Endodermal cell (in vitro differentiated cells): ENCODE measurements at regions not wholly inside any gene's neighbourhood (a gene's known extent, or its start where the extent isn't known, plus 50 kb on each side); places are given as distances from the start of the nearest gene placed in this dataset.

Source experiments
- DNase-seq: peaks from one replicate; pipeline ENCODE4 v3.0.0-alpha.2; 2017
- H3K27ac ChIP-seq: 2 replicates; pipeline ENCODE4 v1.5.1; 2013; ENCODE audit warnings: mild to moderate bottlenecking, low read depth, low read length, moderate library complexity
- H3K27me3 ChIP-seq: 2 replicates; pipeline ENCODE4 v1.6.1; 2013; ENCODE audit warnings: mild to moderate bottlenecking, low read length, moderate library complexity; ENCODE audit not compliant: insufficient read depth, control insufficient read depth, poor library complexity, severe bottlenecking
- H3K36me3 ChIP-seq: 2 replicates; pipeline ENCODE4 v1.7.0; 2013; ENCODE audit warnings: mild to moderate bottlenecking, low read length, moderate library complexity; ENCODE audit not compliant: control insufficient read depth, insufficient read depth
- H3K4me1 ChIP-seq: one replicate; pipeline ENCODE4 v1.7.0; 2013; ENCODE audit warnings: low read length; ENCODE audit not compliant: control insufficient read depth, insufficient read depth
- H3K4me3 ChIP-seq: 2 replicates; pipeline ENCODE4 v1.5.1; 2013; ENCODE audit warnings: mild to moderate bottlenecking, low read length, moderate library complexity
- H3K9ac ChIP-seq: 2 replicates; pipeline ENCODE4 v1.6.1; 2013; ENCODE audit warnings: mild to moderate bottlenecking, low read length, moderate library complexity; ENCODE audit not compliant: poor library complexity, severe bottlenecking; ENCODE audit errors: extremely low read depth
- H3K9me3 ChIP-seq: 2 replicates; pipeline ENCODE4 v1.6.1; 2013; ENCODE audit warnings: mild to moderate bottlenecking, low read length, moderate library complexity; ENCODE audit not compliant: control insufficient read depth
- H3K27ac Mint-ChIP-seq: 2 replicates; pipeline ENCODE4 v1.8.0; 2020; ENCODE audit warnings: mixed read lengths
- H3K27me3 Mint-ChIP-seq: 2 replicates; pipeline ENCODE4 v1.8.0; 2021; ENCODE audit warnings: mild to moderate bottlenecking, mixed read lengths; ENCODE audit not compliant: insufficient read depth
- H3K36me3 Mint-ChIP-seq: 2 replicates; pipeline ENCODE4 v1.8.0; 2020; ENCODE audit warnings: low read depth, mixed read lengths
- H3K4me1 Mint-ChIP-seq: 2 replicates; pipeline ENCODE4 v1.8.0; 2020; ENCODE audit warnings: mixed read lengths
- H3K4me3 Mint-ChIP-seq: 2 replicates; pipeline ENCODE4 v1.8.0; 2020; ENCODE audit warnings: mild to moderate bottlenecking, moderate library complexity, mixed read lengths
- H3K9me3 Mint-ChIP-seq: 2 replicates; pipeline ENCODE4 v1.8.0; 2020; ENCODE audit warnings: mild to moderate bottlenecking, mixed read lengths
- WGBS, 2 experiments: methylation state at CpG; one replicate each; pipeline versions ENCODE4 v1.1.5 to v1.1.7; 2013; ENCODE audit warnings: missing lambda C conversion rate in 2 of 2, mixed read lengths in 1 of 2; ENCODE audit not compliant: insufficient coverage in 1 of 2, insufficient read length in 1 of 2; 5-methylcytosine and 5-hydroxymethylcytosine counted together
- TF ChIP-seq, protein P1 (sequence below): fragments of 200-600 bp; sonication (generic); conservative IDR thresholded peaks from 2 replicates; pipeline ENCODE4 v1.5.0; 2021; ENCODE audit warnings: antibody characterized with exemption, mild to moderate bottlenecking

DNA sequence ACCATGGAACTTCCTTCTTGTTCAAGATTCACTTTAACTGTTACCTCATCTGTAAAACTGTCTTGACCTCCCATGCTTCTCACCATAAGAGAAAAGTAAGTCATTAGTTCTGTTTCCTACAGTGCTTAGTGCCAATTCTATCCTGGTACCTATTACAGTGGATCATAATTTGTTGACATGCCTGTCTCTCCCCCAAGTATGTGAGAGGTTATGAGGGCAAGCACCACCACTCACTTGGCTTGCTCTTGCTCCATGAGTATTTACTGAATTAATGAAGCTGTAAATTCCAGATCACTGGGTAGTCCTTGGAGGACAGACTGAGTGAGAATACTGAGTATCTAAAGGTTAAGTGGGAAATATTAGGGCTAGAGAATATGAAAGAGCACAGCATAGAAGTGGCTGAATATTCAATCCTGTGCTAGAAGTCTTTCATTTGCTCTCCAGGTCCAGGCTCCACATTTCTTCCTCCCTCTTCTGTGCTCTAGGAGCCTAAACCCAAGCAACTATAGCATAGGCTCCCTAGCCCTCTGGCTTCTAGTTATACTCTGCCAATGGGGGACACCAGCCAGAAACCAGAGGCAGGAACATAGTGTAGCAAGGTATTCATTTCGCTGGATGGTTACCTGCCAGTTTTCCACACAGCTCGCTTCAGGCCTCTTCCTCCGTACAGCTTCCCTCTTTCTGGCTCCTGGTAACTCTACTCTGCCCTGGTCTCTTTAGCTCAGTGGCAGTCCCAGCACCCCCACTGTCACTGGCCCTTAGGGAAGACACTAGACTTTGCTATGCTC is 118.2 kb upstream of the SLC5A12 start:
- H3K36me3 Mint-ChIP-seq = no peaks in the 10 kb centered on the region
- H3K4me3 Mint-ChIP-seq = no peak overlapping the region
- Histone ChIP-seq H3K4me3 (no peak overlapping the region), H3K9ac (no peak overlapping the region), H3K4me1 (no peaks in the 10 kb centered on the region), H3K27me3 (no peaks in the 10 kb centered on the region), H3K36me3 (no peaks in the 10 kb centered on the region), H3K9me3 (no peaks in the 10 kb centered on the region), H3K27ac (no peak overlapping the region)
- no peaks in the 10 kb centered on the region for H3K9me3 Mint-ChIP-seq
- no peaks in the 10 kb centered on the region for H3K4me1 Mint-ChIP-seq
- WGBS, 2 experiments = 93 to 100% methylated on average over 3 of the region's 3 CpGs
- DNase-seq = no peak
- no peak overlapping the region for H3K27ac Mint-ChIP-seq
- H3K27me3 Mint-ChIP-seq = no peaks in the 10 kb centered on the region
- TF ChIP-seq, protein P1, sequence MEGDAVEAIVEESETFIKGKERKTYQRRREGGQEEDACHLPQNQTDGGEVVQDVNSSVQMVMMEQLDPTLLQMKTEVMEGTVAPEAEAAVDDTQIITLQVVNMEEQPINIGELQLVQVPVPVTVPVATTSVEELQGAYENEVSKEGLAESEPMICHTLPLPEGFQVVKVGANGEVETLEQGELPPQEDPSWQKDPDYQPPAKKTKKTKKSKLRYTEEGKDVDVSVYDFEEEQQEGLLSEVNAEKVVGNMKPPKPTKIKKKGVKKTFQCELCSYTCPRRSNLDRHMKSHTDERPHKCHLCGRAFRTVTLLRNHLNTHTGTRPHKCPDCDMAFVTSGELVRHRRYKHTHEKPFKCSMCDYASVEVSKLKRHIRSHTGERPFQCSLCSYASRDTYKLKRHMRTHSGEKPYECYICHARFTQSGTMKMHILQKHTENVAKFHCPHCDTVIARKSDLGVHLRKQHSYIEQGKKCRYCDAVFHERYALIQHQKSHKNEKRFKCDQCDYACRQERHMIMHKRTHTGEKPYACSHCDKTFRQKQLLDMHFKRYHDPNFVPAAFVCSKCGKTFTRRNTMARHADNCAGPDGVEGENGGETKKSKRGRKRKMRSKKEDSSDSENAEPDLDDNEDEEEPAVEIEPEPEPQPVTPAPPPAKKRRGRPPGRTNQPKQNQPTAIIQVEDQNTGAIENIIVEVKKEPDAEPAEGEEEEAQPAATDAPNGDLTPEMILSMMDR = no peak

DNA sequence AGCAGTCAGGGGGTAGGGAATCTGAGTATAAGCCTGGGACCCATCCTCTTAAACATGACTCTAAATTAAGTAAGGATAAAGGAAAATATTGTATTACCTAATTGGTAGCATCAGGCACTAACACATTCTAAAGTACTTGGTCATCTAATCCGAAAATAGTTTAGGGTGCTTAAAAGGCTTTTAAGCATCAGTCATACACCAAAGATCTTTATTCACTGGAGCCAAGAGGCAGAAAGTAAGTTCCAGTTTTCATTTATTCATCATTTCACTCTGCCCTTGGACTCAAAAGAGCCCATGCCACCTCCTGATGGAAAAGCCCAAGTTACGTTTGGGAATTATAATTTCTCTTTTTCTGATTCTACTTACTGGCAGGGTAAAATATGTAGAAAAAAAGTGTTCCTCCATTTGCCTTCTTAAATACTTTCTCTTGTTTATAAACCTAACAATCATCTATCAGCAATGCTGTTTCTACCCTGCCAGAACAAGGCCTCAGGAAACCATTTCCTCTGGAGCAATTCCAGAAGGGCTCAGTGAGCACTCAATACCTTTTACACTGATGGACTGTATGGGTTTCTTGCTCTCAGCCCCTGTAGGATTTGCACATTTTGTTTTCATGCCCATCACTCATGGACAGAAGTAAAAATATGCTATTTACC is 120.1 kb upstream of the SLC5A12 start:
- Mint-ChIP-seq H3K36me3 (no peaks in the 10 kb centered on the region), H3K27me3 (no peaks in the 10 kb centered on the region), H3K4me1 (no peaks in the 10 kb centered on the region), H3K9me3 (no peaks in the 10 kb centered on the region), H3K4me3 (no peak overlapping the region), H3K27ac (no peak overlapping the region)
- Histone ChIP-seq H3K9ac (no peak overlapping the region), H3K27me3 (no peaks in the 10 kb centered on the region), H3K27ac (no peak overlapping the region), H3K36me3 (no peaks in the 10 kb centered on the region), H3K4me3 (no peak overlapping the region), H3K9me3 (no peaks in the 10 kb centered on the region), H3K4me1 (no peaks in the 10 kb centered on the region)
- no peak for DNase-seq
- WGBS, 2 experiments = 84 to 100% methylated on average over 1 of the region's 2 CpGs
- TF ChIP-seq, protein P1 = no peak

DNA sequence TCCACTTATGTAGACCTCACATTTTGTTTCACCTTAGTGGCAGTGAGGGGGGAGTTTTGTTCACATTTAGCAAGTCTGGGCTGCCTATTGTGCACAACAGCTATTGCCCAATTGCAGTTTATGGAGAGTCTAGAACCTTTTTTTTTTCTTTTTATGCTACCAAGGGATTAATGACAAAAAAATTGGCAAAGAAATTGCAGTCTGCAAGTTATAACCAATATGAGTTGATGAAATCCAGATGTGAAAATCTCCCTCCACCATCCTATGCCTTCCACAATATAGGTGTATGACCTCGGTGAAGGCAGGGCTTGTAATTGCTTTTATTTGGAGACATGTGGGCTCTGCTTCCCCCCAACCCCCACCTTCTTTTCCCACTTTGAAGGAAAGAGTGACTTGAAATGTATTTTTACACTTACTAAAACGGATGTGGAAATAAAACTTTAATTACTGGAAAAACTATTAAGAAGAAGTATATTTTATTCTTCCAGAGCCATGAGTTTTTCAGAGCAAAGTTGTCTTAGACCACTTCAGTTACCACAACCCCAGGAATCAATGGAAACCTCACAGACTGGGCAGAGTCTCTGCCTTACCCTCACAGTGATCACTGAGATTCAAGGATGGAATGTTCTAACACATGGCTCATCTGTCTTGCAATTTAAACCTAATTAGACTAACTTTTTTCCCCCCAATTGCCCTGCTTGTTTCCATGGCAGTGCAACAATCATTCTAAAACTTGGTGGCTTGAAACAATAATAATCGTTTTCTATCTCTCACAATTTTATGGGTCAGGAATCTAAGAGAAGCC is 120.8 kb upstream of the SLC5A12 start:
- TF ChIP-seq, protein P1 = no peak
- Histone ChIP-seq H3K9ac (no peak overlapping the region), H3K4me1 (no peaks in the 10 kb centered on the region), H3K9me3 (no peaks in the 10 kb centered on the region), H3K27me3 (no peaks in the 10 kb centered on the region), H3K36me3 (no peaks in the 10 kb centered on the region), H3K27ac (no peak overlapping the region), H3K4me3 (no peak overlapping the region)
- Mint-ChIP-seq H3K4me3 (no peak overlapping the region), H3K9me3 (no peaks in the 10 kb centered on the region), H3K36me3 (no peaks in the 10 kb centered on the region), H3K27me3 (no peaks in the 10 kb centered on the region), H3K27ac (no peak overlapping the region), H3K4me1 (no peaks in the 10 kb centered on the region)
- WGBS, 2 experiments = 80 to 84% methylated on average over 1 of the region's 3 CpGs
- DNase-seq = no peak
